BE2C (cell line): ENCODE measurements at regions not wholly inside any gene's neighbourhood (a gene's known extent, or its start where the extent isn't known, plus 50 kb on each side); places are given as distances from the start of the nearest gene placed in this dataset.
A peak's percentile ranks its signal among the peaks of the same experiment; 100 is the strongest.

Experiments used
- DNase-seq: peaks from one replicate; pipeline ENCODE4 v3.0.0-alpha.2; 2020
- H3K27me3 ChIP-seq: fragments of 250-450 bp; sonication (Bioruptor Pico); 2 replicates; pipeline ENCODE4 v1.5.1; 2020; ENCODE audit warnings: mild to moderate bottlenecking
- H3K36me3 ChIP-seq: fragments of 250-450 bp; sonication (Bioruptor Pico); 2 replicates; pipeline ENCODE4 v1.5.1; 2020; ENCODE audit warnings: mild to moderate bottlenecking
- H3K4me1 ChIP-seq: fragments of 250-450 bp; sonication (Bioruptor Pico); 2 replicates; pipeline ENCODE4 v1.5.1; 2020
- H3K4me3 ChIP-seq: 2 replicates; pipeline ENCODE4 v1.5.1; 2011; ENCODE audit warnings: low read depth, low read length
- H3K9me3 ChIP-seq: fragments of 250-450 bp; sonication (Bioruptor Pico); 2 replicates; pipeline ENCODE4 v1.5.1; 2020
- CTCF ChIP-seq: IDR thresholded peaks from 2 replicates; pipeline ENCODE4 v1.5.1; 2012; ENCODE audit warnings: mild to moderate bottlenecking, low read depth, low read length

- no peaks in the 10 kb centered on the region; the same call in 1 of the 2 replicates for H3K4me1 ChIP-seq
- DNase-seq: no peak
- H3K27me3 ChIP-seq: no peaks in the 10 kb centered on the region
- H3K4me3 ChIP-seq: no peak overlapping the region
- H3K9me3 ChIP-seq: no peaks in the 10 kb centered on the region
- peak; percentile 24; the same call in 1 of the 2 replicates for TF ChIP-seq CTCF
- H3K36me3 ChIP-seq: no peaks in the 10 kb centered on the region
These were observed 963.1 kb upstream of the FAT3 start for GRCh38 chr11:91261513-91261912.

GRCh38 chr11:91258876-91259275 lies 965.7 kb upstream of the FAT3 start:
- no peaks in the 10 kb centered on the region for H3K27me3 ChIP-seq
- no peaks in the 10 kb centered on the region for H3K9me3 ChIP-seq
- H3K4me1 ChIP-seq: no peaks in the 10 kb centered on the region; the same call in 1 of the 2 replicates
- DNase-seq: no peak
- no peak overlapping the region for H3K4me3 ChIP-seq
- no peak for TF ChIP-seq CTCF
- no peaks in the 10 kb centered on the region for H3K36me3 ChIP-seq

- DNase-seq: no peak
- H3K4me3 ChIP-seq: no peak overlapping the region
- H3K9me3 ChIP-seq: no peaks in the 10 kb centered on the region
- no peaks in the 10 kb centered on the region; the same call in 1 of the 2 replicates for H3K4me1 ChIP-seq
- no peak for TF ChIP-seq CTCF
- H3K27me3 ChIP-seq: no peaks in the 10 kb centered on the region
- no peaks in the 10 kb centered on the region for H3K36me3 ChIP-seq
These were observed 967.0 kb upstream of the FAT3 start for GRCh38 chr11:91257667-91258066.

- peak; percentile 49 for DNase-seq
- Histone ChIP-seq H3K27me3 (no peaks in the 10 kb centered on the region), H3K36me3 (no peaks in the 10 kb centered on the region), H3K9me3 (no peaks in the 10 kb centered on the region), H3K4me1 (peaks cover 9% of the 10 kb centered on the region), H3K4me3 (no peak overlapping the region)
- TF ChIP-seq CTCF: peak; percentile 81
These were observed 976.3 kb upstream of the FAT3 start for GRCh38 chr11:91248199-91248807.

- no peak overlapping the region for H3K4me3 ChIP-seq
- H3K9me3 ChIP-seq: no peaks in the 10 kb centered on the region
- no peak for TF ChIP-seq CTCF
- peaks cover 9% of the 10 kb centered on the region for H3K4me1 ChIP-seq
- H3K36me3 ChIP-seq: no peaks in the 10 kb centered on the region
- DNase-seq: no peak
- H3K27me3 ChIP-seq: no peaks in the 10 kb centered on the region
These were observed 977.4 kb upstream of the FAT3 start for GRCh38 chr11:91247009-91247735.

GRCh38 chr11:91244912-91245311 lies 979.7 kb upstream of the FAT3 start:
- Histone ChIP-seq H3K4me3 (no peak overlapping the region), H3K9me3 (no peaks in the 10 kb centered on the region), H3K4me1 (peaks cover 9% of the 10 kb centered on the region), H3K27me3 (no peaks in the 10 kb centered on the region), H3K36me3 (no peaks in the 10 kb centered on the region)
- peak; percentile 29 for DNase-seq
- no peak for TF ChIP-seq CTCF
